T-helper 1 cell treated with Interleukin-12 subunit alpha and Interleukin-12 subunit beta and Interleukin-4 antibody, amounts not matched to agents 30 ng/mL and 1 ng/mL, for 36 hours (primary cell): ENCODE measurements at regions not wholly inside any gene's neighbourhood (a gene's known extent, or its start where the extent isn't known, plus 50 kb on each side); places are given as distances from the start of the nearest gene placed in this dataset.

Experiments used
- intact Hi-C: fragments of 100-400 bp; cut with micrococcal nuclease; formaldehyde crosslinking; loops from one replicate; pipeline ENCODE4 v1.15.1; 2024

DNA sequence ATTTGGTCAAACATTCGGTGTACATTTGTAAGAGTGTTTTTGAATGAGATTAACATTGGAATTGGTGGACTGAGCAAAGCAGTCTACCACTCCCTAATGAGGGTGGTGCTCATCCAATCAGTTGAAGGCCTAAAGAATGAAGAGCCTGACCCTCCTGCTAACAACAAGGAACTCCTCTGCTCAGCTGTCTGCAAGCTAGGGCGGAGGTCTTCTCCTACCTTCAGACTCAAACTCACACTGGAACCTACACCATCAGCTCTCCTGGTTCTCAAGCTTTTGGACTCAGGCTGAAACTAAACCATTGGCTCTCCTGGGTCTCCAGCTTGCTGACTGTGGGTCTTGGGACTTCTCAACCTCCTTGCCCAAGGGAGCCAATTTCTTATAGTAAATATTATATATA is 55.5 kb upstream of the NPAS2 start:
- intact Hi-C loops = no loop called here

DNA sequence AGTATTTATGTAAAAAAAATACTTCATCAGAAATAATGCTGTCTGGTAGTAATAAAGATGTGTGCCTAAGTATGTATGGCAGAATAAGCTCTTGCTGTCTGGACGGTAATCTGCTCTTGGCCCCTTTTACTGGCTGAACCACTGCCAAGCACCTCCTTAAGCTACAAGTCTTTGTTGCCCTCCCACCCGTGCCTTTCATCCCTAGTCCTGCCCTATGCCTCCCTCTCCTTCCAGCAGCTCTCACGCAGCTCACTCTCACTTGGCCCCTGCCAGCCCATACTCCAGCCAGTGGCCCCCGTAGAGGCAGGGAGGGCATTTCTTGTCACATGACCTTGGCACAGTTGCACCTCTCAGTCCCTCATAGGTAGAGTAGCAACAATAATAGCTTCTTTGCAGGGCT is 54.5 kb upstream of the NPAS2 start:
- intact Hi-C loops = no loop called here

DNA sequence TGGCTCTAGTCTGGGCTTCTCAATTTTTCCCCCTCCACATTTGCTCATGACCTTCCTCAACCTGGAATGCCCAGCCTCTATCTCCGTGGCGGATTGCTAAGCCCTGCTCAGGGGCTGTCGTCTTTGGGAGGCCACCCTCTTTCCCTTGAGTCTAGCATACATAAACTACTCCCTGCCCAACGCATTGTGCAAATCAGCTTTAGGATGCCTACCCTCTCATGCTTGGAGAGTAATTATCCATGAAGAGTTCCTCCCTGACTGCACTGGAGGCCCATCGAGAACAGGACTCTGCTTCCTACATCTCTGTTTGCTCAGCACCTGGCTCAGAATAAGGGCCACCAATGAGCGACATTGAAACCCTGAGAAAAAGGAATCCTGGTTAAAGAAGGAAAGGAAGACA is 53.7 kb upstream of the NPAS2 start:
- intact Hi-C loops = no loop called here

DNA sequence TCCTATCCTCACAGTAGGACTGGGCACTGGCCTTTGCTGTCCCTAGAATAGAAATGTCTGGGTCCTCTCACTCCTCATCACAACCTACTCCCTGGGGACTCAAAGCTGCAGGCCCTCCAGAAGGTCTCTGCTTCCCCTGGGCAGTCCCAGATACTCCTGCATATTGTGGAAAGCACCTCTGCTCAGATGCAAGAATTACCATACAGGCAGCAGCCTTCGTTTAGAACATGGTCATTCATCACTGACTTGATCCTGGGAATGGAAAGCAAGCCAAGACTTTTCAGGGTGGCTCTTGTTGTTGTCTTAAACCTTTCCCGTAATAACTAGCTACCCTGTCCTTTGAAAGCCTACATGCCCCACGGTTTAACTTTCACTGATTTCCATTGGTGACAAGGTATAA is 53.1 kb upstream of the NPAS2 start:
- intact Hi-C loops = no loop called here

DNA sequence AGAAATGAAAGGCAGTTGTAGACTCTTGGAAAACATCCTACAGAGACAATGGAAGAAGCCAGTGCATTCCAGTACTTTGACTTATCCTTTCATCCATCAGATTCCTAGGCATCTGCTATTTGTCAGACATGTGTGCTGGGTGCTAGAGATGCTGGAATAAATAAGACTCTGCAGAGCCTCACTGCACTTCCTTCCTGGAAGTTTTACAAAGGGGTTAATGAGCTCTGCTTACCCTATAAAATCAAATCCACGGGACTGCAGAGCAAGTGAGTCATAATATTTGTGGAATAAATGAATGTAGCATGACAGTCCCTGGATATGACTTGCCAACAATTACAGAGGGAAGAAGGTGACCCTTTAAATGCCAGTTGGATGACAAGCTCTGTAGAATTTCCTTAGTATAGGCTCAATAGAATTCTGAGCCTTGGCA is 52.7 kb upstream of the NPAS2 start:
- intact Hi-C loops = no loop called here

DNA sequence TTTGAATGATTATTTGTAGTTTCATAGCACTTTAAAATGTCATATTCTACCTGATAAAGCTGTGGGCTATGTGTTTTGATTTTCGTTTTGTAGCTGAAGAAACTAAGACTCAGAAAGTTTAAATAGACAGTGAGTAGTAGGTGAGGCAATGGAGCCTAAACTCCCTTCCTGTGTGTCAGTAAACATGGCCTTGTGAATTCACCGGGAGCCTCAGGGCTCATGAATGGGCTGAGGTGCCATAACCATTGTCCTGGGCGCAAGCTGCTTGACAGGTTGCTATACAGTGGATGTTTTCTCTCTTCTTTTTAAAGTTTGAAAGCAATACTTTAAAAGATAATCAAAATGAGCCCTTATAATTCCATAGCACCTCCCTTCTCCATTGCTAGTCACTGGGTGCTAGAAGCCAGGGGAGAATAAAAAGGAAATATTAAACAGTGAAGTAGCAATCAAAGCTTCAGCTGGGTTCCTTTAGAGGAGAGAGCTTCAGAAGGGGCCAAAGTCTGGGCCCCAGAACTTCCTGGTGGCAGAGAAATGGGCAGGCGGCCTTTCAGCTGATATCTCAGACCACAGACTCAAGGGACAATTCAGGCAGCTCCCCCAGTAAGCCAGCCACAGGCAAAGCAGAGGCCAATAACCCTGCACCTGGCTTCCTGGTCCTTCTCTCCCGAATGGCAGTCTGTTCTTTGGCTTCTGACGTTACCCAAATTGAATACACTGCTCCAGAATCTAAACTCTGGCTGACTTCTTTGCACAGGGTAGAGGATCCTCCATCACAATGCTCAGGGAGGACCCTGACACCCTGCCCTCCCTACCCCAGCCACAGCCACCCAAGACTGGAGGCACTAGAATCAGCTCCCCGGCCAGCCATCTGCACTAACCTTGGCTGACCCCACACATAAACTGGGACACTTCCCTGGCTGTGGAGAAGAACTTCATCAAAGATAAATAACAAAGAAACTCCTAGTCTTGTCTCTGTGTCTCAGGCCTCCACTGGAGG is 51.8 kb upstream of the NPAS2 start:
- intact Hi-C loops = no loop called here
